ENCODE measurements at regions not wholly inside any gene's neighbourhood (a gene's known extent, or its start where the extent isn't known, plus 50 kb on each side); places are given as distances from the start of the nearest gene placed in this dataset.

DNA sequence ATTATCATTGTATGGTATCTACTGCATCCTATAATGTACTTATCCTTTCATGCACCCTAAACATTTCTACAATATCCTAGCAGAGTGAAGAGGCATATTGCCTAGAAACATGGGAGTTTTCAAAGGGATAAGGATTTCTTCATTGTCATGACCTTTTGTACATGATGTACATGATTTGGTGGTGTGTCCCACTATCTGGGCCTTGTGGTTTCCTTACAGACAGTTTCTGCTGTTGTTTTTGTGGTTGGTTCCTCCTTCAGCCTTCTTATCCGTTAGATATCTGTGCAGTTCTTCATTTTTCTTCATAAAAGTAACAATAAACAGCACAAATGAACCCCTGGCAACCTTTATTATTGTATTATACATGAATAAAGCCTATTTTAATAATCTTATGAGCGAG is 70.4 kb upstream of the BACH1 start:
- no peak for DNase-seq

DNA sequence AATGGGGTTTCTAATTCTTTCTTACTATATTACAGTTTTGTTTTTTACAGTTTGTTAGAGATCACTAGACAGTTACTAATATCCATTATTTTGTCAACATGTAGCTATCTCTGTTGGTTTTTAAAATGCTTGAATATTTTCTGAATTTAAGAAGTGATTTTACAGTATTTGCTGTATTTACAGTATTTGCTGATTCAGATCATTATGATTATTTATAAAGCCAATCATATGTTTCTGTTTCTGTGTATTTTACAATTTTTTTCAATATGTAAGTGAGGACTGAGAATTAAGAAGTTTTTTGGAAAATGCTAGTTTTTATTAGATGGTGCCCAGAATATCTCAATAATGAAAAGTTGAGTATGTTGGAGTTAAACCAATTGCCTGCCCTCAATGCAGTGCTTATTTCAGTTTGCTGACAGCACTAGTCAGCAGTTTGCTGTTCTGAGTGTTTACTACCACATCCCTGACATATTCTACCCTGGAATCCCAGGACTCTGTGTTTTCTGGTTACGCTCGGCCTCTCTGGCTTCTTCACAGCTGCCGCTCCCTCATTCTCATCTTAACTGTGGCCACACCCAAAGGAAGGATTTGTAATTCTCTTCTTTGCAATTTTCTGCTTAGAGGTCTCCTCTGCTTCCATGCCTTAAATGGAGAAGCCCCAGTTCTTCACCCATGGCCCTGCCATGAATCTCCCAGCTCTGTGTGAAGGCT is 68.0 kb upstream of the BACH1 start:
- no peak for DNase-seq

DNA sequence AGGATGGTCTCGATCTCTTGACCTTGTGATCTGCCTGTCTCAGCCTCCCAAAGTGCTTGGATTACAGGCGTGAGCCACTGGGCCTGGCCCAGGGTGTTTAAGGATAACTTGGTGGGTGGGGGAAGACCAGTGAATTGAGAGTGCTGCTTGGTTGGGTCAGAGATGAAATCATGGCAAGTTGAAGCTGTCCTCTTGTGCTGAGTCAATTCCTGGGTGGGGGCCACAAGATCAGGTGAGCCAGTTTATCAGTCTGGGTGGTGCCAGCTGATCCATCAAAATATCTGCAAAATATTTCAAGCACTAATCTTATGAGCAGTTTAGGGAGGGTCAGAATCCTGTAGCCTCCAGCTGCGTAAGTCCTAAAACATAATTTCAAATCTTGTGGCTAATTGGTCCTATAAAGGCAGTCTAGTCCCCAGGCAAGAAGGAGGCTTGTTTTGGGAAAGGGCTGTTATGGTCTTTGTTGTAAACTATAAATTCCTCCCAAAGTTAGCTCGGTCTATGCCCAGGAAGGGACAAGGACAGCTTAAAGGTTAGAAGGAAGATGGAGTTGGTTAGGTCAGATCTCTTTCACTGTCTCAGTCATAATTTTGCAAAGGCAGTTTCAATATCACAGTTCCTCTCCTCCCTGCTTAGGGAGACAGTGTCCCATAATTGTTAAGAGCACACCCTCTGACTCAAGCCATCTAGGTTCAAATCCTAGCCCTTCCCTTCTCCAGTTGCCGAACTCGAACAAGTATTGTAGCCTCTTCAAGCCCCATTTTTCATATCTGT is 66.8 kb upstream of the BACH1 start:
- no peak for DNase-seq

DNA sequence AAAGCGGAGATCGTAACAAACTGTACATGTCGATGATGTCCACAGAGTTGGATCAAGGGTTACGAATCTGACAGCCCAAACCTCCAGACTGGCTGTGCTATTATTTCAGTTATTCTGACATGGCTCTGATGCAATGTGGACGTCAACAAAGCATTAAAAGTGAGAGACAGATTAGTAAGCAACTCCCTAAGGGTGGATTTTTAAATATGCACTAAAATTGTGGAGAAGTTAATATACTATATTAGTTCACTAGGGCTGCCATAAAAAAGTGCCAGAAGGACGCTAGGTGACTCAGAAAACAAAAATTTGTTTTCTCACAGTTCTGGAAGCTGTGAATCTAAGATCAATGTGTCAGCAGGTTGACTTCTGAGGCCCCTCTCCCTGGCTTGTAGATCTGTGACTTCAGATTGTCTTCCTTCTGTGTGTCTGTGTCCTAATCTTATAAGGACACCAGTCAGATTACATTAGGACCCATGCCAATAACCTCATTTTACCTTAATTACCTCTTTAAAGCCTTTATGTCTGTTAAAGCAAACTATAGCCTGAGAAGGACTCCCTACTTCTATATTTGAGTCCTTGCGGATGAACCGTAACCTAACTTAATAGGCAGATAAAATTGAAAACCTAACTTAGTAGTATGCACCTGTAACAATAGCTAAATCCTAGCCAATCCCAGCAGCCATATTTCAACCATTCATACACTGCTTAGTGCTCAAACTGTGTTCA is 66.0 kb upstream of the BACH1 start:
- no peak for DNase-seq

DNA sequence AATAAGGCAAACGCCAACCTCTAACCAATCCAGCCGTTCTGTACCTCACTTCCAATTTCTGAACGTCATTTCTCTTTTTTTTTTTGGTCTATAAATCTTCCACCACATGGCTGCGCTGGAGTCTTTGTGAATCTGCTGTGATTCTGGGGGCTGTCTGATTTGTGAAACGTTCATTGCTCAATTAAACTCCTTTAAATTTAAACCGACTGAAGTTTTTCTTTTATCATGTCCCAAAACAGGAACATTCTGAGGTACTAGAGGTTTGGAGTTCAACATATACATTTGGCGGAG is 65.5 kb upstream of the BACH1 start:
- DNase-seq: no peak

DNA sequence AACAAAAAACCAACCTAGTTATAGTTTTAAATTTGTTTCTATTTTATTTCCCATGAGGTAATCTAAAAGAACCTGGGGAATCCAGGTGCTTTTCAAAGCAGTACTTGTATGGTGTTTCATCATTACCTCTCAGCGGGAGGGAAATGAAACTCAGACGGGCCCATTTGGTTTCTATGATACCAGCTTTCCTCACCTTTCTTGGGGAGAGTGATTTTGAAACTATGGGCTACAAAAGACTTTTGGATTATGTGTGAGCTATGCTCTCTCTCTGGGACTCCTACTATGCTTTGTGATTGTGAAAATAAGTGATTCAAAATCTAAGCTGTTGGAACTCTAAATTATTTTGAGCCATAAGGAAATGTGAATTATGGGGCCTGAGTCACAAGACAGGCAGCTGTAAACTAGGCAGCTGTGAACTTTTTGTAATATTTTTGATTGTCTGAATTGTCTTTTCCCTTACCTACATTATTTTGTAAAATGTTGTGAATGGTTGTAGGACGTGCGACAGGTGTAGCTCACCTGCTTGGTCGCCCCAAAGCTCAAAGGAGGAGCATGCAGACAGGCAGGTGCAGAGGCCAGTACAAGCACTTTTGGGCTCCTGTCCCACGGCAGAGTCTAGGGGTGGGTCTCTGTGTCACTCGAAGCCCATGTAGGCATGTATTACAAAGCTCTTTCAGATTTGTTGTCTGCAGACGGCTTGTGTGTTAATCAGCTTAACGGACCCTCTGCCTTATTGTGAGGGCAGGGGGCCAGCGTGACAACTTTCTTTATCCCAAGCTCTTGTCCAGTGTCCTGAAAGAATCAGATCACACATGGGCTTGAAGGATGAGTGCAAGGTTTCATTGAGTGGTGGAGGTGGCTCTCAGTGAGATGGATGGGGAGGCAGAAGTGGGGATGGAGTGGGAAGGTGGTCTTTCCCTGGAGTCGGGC is 64.8 kb upstream of the BACH1 start:
- no peak for DNase-seq

DNA sequence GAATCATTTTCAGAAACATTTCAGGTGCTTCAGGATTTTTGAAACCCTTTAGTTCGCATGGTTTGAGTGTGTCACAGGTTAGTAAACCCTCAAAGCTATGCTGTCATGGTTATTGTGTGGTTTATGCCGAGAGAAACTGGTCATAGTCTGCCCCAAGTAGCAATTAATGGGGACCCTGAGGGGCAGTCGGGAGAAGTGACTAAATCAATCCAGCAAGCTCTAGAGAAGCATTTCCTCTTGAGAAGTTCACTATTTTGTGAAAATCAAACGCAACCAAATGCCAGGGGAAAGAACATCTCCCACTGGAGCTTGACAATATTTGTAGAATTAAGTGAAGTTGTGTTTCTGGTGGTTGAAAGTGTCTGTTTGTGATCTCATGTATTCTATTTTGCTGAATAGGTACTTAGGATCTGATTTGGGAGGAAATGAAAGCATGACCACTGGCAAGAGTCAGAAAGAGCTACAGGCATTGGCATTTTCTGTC is 63.0 kb upstream of the BACH1 start:
- no peak for DNase-seq

DNA sequence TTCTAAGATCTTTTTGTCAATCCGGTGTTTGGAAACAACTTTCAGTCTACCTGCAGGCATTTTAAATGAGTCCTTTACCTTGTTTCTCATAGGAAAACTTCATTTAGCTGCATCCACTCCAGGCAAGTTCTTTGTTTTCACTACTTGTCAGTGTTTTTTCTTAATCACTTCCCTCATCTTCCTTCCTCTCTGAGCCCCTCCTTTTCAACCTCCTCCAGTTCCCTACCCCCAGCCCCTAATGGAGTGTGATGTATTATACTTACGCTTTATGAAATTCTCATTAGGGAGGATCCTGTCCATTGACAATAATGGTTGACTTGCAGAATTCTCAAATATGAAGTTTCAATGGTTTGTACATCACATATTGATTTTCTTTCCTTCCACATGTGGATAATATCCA is 62.5 kb upstream of the BACH1 start:
- DNase-seq: no peak

DNA sequence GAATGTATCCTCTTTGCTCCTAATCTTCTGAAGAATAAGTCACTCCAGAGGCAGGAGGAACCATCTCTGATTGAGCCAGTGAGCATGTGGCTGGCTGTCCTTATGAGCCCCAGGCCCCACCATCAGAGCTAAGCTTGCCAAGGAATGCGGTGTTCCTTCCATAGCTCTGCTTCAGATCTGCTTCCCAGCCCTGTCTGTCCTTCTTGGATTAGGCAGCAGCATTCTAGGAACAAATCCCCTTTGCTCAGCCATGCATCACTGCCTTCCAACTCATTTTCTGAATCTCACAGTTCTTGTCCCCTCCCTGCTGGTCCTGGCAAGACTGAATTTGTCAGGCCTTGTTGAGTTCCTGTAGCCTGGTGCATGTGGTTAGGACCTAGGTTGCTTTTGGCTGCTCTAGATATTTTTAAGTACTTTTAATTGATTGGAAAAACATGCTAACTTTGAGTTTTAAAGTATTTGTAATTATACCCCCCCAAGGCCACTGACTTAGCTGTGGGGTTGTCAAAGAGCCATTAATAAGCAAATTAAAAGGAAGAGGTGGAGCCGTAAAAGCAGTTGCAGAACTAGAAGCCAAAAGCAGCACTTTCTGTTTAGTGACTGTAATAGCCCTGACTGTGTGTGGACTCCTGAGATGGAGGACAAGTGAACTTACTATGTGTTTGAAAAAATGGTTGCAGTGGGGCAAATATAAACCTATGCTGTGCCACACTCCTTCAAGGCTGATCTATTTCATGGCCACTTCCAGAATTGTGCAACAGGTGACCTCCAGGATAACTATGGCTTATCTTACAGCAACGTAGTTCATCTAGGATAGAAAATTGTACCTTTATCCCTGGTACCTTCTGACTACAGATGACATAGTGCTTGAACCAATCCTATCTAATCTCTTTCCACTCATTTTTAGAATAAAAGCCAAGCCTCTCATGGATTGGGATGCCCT is 61.3 kb upstream of the BACH1 start:
- DNase-seq: peak; percentile 92 to 95

DNA sequence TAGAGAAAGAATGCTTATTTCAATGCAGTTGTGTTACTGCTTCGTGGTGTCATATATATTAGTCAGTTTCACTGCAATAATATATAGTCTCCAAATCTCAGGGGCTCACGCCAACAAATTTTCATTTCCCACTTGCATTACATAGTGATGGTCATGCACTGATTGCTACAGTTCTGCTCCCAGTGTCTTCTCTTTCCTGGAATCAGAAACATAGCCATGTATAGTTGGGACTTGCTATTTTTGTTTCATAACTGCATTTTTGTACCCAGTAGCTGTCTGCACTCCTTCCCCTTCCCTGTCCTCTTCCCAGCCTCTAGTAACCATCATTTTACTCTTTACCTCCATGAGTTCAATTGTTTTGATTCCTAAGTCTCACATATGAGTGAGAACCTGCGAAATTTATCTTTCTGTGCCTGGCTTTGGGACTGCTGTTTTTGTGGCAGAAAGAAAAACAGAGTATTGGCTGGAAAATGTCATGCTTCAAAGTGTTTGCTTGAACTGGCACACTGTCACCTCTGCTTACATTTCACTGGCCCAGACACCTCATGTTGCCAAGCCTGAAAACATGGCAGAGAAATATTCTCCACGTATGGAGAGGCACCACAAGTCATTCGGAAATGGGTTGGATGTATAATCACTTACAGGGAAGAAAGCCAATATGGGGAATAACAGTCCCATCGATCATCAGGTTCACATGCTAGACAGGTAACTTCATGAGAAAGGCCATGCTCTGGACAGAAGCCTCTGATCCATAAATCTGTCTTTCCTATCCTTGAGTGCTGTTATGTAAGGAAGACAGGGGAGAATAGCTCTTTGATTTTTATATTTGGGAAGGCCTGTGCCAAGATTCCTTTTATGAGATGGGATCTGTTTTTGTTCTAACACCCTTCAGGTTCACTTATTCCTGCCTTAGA is 60.4 kb upstream of the BACH1 start:
- no peak for DNase-seq

DNA sequence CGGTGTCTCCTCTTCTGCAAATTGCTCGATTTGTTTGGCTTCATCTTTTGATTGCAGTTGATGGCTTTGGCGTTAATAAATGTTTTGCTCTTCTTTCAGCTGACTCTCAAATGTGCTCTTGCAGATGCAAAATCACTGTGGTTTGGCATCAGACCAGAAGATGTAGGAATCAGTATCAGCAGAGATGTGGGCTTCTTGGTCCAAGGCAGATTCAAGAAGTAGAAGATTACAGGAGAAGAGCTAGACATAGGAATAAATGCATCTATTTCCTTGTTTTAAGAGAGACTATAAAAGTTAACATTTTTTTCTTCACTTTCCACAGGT is 59.8 kb upstream of the BACH1 start:
- no peak for DNase-seq

DNA sequence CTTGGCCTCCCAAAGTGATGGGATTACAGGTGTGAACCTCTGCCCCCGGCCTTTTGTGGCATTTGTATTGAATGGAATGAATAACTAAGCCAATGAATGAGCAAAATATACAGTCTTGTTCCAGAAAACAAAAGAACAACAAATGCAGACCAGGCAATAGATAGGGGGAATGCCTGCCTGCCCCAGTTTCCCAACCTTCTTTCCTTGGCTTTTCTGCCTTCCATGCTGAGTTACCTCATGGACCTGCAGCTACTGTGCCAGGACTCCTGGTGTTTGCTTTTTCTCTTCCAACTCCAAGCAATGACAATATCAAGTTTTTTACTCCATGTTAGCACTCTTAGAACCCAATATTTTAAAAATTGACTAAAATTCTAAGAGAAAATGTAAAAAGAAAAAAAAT is 58.6 kb upstream of the BACH1 start:
- peak; percentile 58 to 68 for DNase-seq

DNA sequence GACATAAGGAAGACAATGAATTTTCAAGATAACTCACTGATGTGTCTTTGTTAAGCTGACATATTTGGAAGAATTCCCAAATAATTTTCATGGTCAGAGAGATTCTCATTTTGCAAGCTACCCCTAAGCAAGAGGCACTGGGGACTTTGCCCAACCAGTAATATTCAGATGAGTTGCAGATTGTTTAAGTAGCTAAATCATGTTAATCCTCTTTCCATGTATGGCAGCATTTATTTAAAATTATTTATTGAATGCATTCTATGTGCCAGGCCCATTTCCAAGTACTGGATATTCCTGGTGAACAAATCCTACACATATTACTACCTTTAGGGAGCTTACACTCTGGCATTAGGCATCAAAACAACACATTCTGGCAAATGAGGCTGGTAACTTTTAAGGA is 56.5 kb upstream of the BACH1 start:
- no peak for DNase-seq

DNA sequence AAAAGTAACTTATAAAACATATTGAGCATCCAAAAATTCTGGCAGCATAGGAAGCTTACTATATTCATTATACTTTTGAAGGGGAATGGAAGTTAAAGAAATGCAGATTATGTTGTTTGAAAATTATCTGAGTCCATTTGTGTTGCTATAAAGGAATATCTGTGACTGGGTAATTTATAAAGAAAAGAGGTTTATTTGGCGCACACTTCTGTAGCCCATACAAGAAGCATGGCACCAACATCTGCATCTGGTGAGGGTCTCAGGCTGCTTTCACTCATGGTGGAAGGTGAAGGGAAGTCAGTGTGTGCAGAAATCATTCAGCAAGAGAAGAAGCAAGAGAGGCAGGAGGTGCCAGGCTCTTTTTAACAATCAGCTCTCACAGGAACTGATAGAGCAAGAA is 55.5 kb upstream of the BACH1 start:
- no peak for DNase-seq

DNA sequence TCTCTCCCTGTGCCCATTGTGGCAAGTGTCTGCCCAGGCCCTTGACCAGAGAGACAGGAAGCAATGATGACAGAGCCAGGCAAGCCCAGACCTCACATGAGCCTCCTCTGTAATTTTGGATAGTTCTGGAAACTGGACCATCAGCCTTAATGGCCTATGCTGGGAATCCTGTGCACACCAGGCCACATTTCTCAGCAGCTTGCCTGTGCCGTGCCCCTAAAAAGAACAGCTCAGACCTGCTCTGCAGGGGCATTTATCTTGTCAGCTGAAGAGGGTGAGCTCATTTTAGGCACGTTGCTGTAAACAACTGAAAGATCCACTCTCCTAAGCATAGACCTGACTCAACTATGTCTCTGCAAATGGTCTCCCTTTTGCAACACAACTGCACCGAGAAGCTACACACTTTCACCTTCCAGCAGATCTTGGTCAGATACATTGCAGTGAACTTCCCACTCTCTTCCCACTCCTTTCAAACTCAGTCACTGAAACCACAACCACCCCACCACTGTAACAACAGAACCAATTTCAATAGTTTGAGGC is 53.5 kb upstream of the BACH1 start:
- no peak for DNase-seq

DNA sequence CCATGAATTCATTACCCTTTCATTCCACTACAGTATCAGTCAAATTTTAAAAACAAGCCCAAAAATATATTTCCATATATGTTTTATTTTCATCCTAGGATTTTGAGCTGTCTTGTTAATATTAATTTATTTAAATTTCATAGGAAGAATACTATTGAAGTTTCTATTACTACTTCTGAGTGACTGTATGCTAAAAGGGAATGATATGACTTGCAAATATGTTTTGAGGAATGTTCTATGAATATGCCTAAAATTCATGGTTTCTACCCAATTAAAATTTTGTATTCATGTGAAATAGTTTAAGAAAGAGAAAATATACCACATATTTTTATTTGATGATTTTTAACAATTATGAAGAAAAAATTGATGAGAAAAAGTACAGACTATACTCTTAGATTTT is 52.9 kb upstream of the BACH1 start:
- no peak for DNase-seq

DNA sequence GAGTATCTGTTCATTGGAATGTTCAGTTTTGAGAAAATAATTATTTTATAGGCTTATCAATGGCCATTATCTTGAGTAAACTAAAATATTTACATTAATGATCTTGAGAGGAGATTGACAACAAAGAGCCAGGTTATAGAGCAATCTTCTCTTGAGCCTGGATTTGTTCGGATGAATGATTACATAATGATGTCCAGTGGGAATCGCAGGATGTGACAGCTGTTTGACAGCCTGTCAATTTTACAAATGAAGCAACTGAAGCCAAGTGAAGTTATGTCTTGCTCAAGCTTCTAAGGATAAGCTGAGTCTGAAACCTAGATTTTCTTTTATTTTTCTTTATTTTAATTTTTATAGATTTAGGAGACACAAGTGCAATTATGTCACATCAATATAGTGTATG is 52.1 kb upstream of the BACH1 start:
- no peak for DNase-seq

DNA sequence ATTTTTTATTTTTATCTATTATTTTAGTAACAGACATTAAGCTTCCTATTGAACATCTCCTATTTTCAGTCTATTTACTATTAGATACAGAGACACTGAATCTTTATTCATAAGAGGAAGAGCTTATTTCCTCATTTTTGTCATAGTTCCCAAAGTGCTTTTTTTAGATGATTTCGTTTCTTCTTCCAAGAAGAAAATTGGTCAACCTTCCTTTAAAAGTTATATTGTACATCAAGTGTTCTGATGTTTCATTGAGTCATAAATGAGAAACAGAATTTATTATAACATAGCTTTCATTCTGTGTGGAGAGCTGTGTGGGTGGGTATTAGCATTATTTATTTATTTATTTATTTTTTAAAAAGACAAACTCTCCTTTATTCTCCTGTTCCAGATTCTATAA is 50.6 kb upstream of the BACH1 start:
- no peak for DNase-seq

Measured in cerebellar nuclear complex (tissue), 1 donor.